GM21423 (cell line): ENCODE measurements at regions not wholly inside any gene's neighbourhood (a gene's known extent, or its start where the extent isn't known, plus 50 kb on each side); places are given as distances from the start of the nearest gene placed in this dataset.
"Not testable (repeated sequence)": the region's sequence is repeated elsewhere in the genome, so short reads cannot be mapped to it uniquely, and the experiment has no call there.

ENCODE experiments used
- ATAC-seq: cut with Tn5 transposase; IDR thresholded peaks from one replicate; pipeline ENCODE4 v1.9.1; 2021; ENCODE audit warnings: mild to moderate bottlenecking, moderate library complexity; ENCODE audit not compliant: unreplicated experiment

DNA sequence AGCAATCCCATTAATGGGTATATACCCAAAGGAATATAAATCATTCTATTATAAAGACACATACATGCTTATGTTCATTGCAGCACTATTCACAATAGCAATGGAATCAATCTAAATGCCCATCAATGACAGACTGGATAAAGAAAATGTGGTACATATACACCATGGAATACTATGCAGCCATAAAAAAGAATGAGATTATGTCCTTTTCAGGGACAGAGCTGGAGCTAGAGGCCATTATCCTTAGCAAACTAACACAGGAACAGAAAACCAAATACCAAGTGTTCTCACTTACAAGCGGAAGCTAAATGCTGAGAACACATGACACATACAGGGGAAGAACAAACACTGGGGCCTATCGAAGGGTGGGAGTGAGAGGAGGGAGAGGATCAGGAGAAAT, 276.3 kb downstream of the RRAGC start:
- not testable (repeated sequence) for ATAC-seq

DNA sequence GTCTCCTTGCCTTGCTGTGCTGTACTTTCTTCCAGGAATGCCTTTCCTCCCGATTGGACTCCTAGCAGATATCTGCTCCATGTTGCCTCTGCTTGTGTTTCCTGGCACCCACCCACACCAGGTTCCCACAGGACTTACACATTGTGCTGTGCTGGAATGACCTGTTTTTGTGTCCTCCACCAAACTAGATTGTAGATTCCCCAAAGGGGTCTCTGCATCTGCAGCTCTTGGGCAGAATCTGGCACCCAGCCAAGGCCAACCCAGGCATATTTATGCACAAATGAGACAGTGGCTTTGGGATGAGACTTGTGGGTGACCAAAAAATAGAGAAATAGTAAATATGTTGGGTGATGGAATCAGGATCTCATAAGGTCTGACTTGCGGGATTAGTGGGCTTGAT, 278.2 kb downstream of the RRAGC start:
- ATAC-seq: no peak

DNA sequence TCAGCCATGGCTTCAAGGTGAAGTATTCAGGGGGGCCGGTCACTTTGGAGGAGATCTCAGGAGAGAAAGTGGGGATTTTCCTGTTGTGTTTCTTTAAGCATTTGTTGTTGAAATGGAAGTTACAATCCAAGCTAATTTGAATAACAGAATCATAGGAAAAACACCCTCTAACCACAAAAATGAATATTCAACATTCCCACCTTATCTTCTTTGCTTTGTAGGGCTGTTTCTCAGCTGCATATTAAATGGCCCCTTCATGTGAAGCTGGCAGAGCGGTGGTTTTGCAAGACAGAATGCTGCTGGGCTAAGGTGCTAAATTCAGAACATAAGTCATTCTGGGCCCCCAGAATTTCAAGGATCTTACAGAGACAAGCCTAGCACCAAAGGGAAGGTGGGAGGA, 279.0 kb downstream of the RRAGC start:
- no peak for ATAC-seq

DNA sequence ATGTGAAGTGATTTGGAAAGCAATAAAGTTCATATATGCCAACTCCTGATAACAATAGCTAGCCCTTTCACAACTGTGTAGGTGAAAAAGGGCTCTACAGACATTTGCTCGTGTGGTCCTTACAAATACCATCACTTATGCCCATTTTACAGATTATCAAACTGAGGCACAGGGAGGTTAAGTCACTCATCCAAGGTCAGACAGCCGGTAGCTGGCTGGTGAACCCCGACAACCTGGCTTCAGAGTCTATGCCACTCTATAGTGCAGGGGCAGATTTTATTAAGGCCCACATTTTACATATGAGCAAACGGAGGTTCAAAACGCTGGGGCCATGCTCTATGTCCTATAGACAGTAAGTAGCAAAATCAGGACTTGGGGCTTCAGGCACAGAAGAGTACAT, 280.5 kb downstream of the RRAGC start:
- no peak for ATAC-seq

DNA sequence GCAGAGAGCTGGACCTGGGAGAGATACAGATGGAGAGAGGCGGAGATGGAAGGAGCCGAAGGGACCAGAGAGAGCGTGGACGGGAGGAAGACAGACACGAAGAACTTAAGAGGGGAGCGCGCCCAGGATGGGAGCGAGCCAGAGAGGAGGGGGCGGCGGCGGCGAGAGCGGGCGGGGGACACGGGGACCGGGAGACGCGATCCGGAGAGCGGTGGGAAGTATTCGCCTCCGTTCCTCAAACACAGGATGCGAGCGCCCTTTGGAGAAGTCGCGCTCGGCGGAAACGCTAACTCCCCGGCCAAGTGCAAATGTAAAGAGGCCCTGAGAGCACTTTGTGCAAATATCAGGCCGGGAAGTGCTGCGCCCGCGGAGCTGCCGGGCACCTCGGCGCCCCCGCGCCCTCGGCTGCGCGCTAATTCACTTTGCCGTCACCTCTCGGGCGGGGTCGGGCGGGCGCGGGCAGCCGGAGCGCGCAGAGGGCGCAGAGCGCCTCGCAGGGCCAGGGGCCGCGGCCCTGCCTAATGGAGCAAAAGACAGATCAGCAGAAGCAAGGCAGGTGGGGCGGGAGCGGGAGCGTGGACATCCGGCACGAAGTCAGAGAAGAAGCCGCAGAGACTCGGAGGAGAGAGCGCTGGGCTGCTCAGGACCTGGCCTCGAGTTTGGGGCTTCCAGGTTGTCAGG, 281.2 kb downstream of the RRAGC start:
- ATAC-seq: no peak

DNA sequence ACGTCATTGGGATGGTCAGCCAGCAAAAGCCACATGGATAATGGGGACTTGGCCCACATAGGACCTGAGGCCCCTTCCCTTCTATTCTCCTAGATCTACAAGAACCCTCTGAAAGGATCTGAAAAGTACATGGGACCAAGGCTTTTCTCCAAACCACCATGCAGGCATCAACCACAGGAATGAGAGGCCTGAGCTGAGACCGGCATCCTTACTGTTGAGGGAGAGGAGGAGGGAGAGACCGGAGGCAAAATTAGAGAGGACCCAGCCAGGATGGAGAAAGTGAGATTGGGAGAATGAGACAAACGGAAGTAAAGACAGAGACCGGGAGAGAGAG, 281.7 kb downstream of the RRAGC start:
- ATAC-seq: no peak

DNA sequence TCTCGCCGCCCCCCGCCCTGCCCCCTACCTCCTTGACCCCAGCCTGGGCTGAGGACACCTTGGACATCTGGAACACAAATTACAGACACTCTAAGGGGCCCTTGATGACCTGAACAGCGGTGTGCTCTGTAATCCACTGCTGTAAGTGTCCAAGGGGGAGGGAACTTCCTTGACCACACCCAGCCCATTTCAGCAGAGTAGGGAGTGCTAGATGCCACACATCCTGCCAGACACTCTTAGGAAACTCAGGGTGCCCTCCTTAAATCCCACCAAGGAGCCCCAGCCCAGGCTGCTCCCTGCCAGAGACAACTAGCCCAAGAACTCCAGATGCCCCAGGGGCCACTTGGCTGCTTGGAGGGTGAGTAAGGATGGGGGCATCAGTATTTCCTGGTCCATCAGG, 282.2 kb downstream of the RRAGC start:
- ATAC-seq: no peak

DNA sequence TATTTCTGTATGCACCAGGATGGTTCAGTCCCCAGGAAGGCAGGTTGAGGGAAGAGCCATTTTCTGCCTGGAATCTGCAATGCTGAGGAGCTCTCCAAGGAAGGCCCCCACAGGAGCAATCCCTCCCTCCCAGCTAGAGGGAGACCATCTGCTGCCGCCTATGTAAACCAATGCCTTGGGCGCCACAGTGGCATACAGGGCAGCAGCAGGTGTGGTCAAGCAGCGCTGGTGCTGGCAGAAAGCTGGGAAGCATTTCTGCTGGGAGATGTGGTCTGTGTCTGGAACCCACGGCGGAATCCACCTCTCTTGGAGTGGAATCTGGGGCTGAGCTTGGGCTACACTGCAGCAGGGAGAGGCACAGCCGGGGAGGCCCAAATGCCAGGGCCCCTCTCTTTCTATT, 283.3 kb downstream of the RRAGC start:
- no peak for ATAC-seq

DNA sequence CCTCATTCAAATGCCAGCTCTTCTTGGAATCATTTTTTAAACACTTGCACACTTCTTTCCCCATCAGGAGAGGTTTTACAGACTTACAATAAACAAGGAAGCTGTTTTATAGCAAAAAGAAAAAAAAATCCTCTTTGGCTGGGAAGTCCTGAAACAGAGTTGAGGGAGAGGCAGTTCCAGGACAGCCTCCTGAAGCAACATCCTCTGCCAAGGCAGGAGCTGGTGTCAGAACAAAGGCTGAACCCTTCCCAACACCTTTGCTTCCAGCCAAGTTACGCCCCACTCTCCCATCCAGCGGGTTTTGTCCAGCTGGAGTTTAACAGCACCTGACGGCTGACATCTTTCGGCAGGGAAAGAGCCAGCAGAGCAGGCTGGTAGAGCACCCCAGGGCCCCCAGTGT, 287.8 kb downstream of the RRAGC start:
- no peak for ATAC-seq

DNA sequence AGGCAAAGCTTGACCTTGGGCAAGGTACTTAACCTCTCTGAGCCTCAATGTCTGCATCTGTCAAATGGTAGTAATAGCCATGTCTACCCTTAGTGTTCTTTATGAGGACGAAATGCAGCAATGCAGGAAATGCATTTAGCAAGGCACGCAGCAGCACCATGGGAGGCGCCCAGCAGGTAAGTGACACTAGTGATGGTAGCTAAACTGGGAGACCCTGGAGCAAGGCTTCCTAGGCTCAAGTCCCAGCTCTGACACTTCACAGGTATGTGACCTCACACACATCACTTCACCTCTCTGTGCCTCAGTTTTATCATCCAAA, 289.0 kb downstream of the RRAGC start:
- ATAC-seq: no peak

DNA sequence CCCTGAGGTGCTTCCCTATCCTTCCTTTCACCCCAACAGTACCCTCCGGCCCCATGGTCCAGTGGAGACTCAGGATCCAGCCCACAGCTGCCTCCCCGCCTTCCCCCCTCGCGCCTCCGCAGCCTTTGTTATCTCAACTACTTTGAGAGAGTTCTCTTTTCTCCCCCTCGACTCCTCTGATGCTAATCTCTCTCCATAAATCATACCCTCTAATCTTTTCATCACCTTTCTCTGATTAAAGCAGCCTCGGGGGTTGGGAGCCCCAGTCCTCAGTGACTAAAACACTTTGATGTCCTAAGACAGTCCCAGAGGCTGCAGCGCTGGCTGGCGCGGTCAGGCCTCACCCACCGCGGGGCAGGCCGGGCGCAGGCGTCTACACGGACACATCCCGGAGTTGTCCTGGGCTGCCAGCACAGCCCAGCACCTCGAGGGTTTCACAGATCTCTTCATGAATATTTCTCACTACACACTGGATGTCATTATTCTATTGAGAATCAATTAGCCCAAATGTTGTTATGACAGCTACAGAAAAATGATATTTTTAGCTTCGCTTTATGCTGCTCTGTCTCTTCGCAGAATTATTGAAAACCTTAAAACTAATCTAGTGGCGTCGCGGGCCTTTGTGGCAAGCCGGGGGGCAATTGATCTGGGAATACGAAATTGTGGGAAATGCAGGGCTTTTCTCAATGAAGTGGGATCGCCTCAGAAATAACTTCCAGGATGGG, 289.5 kb downstream of the RRAGC start:
- ATAC-seq: no peak

DNA sequence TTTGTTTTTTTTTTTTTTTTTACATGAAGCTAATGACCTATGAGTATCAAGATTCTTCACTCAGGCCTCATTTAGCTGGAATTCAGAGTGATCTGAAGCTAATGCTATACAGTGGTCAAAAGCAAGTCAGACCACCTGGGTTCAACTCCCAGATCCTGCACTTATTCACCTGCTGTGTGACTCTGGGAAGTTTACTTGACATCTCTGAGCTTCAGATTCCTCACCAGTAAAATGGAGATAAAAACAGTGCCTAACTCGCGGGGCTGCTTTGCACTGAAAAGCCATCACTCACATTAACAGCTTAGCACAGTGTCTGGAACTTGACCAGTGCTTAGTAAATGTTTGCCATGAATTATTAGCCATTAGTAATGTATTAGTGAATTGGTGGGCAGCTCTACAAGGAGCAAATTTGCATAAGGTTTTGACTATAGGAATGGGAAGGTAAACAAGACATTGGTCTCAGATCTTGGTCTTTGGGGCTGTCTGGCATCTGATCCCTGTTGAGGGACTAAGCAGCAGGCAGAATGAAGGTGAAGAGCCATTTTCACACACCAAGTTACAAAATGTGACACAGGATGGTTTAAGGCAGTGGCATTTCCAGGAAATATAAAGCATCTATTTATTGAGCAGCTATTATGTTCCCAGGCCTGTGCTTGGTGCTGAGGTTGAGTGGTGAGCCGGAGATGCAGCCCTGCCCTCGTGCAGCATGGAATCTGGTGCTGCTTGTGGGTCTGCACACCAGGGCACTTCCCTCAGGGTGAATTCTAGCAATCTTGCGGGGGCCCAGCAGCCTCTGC, 291.3 kb downstream of the RRAGC start:
- ATAC-seq: no peak

DNA sequence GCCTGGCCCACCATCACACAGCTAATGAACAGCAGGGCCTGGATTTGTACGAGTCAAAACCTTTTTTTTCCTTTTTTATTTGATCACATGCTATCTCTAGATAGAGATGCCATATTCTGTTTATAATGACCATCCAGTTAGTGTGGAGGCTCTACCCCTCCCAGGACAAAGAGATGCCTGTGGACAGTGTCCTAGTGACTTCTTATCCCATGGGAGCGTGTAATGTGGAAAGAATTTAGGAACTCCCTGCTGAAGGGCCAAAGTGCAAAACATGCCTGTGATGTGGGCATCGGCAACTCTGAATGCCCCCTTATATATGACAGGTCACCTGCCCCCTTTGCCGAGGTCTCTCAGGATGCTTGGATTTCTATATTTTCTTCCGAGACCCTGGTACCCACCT, 292.2 kb downstream of the RRAGC start:
- no peak for ATAC-seq

DNA sequence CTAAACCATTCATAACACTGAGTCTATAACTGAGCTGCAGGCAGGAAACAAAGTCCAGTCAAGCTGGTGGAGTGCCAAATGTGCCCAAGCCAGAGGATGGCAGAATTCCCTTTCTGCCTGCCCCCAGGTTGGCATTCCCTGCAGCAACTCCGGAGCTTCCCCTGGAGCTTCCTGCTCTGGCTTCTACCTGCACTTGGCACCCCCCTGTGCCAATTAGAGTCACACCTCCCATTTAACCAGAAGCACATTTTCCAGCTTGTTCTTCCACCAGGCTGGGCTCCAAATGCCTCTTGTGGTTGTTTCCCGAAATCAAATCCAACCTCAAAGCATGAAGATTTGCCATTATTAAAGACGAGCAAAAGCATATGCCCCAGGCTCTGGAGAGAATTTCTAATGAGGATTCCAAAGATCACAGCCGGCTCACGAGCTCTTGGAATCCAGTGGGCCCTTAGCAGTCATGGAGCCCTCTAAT, 294.5 kb downstream of the RRAGC start:
- no peak for ATAC-seq

DNA sequence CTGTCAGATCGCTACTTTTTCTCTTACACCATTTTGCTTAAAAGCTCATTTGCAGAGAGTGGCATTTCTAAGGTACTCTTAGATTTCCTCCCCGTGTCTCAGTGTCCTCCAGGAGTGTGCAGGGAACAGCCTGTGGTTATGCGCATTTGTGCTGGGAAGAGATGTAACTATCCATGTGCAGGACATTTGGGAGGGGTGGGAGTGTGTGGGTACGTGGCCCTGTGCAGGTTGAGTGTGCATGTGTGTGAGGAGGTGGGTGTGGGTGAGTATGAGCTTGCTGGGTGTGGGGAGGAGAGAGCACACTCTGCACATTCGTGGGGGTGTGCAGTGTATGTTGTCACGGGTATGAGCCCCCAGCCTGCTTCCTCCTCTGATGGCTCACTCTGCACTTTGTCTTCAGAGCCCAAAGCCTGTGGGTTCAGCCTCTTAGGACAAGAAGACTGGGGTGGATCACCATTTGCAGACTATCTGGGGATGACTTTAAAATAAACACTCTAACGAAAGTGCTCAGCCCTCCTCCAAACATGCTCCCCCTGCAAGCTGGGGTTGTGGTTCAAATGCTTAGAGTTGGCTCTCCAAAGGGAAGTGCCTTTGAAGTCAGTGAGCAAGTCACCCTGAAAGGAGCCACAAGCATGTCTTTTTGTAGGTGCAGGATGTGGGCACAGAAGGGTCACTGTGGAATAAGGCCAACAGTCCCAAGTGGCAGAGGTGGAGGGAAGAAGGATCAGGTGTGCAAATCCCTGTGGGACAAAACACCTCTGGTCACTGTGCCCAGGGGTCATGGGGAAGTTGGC, 295.4 kb downstream of the RRAGC start:
- no peak for ATAC-seq

DNA sequence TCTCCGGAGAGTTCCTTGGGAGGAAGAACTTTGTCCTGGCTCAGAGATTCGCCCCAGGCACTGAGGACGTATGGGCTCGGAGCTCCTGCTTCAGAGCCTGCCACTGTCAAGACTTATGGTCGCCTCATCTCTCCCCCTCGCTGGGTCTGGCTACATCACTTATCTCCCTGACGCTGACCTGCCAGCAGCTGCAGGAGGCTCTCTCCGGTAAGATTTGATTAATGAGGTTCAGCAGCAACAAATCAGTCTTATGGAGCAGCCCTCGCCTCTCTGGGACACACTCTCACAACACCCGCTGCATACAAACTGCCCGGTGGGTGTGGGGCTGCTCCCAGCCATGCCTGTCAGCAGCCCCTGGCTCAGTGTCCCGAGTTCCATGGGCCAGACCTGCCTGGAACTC, 297.8 kb downstream of the RRAGC start:
- no peak for ATAC-seq

DNA sequence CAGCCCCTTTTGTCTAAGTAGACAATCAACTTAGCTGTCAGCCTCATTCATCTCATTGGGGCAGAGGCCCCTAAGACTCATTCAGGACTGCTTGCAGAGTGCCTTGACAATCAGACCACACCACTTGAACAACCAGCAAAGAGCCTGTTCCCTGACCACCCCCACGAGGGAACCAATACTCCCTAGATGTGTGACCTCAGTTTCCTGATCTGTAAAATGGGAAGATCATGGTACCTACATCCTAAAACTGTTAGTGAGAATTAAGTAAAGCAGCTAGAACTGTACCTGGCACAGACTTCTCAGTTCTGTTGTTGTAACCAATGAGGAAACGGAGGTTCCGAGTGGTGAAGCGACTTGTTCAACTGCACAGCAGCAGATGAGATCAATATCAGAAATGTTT, 298.5 kb downstream of the RRAGC start:
- no peak for ATAC-seq

DNA sequence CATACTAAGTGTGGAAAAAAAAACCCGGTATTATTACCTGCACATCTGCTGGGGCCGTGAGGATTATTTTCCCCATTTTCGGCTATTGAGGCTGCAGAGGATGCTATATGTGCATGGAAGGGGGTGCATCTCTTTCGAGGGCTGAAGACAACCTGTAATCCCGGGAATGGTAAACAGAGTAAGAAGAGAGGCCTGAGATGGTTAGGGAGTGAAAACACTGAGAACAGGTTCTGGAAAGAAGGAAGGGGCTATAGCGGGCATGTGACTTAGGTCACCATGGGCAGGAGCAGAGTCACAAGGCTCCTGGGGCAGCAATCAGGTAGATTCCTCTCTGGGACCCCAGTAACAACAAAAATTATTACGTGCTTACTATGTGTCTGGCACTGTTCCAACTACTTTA, 299.1 kb downstream of the RRAGC start:
- ATAC-seq: no peak

DNA sequence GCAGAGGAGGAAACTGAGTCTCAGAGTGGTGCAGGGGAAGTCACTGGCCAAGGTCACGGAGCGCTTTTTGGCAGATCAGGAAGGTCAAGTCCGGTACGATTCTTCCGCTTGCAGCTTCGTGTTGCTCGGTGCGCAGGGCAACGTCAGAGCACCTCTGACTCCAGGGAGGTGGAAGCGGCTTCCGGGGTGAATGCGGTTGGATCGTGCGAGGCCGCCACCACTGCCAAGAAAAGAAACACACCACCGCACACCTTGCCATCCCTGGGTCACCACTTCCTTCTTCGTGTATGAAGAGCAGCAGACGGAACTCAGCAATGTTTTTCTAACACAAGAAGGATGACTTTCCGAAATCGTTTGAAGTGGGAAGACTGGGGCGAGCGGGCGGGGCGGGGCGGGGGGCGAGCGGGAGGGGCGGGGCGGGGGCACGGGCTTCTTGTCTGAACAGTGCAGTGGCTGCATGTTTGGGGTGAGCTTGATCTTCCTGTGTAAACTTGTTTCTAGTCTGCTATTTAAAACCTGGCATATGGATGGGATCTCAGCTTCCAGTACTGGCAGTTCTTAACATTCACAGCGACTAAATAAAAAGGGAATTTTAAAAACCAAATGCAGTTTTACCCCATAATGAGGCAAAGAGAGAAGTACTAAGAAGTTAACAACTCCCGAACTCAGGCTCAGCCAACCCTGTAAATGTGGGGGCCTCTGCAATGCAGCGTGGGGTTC, 300.0 kb downstream of the RRAGC start:
- ATAC-seq: peak; percentile 66

DNA sequence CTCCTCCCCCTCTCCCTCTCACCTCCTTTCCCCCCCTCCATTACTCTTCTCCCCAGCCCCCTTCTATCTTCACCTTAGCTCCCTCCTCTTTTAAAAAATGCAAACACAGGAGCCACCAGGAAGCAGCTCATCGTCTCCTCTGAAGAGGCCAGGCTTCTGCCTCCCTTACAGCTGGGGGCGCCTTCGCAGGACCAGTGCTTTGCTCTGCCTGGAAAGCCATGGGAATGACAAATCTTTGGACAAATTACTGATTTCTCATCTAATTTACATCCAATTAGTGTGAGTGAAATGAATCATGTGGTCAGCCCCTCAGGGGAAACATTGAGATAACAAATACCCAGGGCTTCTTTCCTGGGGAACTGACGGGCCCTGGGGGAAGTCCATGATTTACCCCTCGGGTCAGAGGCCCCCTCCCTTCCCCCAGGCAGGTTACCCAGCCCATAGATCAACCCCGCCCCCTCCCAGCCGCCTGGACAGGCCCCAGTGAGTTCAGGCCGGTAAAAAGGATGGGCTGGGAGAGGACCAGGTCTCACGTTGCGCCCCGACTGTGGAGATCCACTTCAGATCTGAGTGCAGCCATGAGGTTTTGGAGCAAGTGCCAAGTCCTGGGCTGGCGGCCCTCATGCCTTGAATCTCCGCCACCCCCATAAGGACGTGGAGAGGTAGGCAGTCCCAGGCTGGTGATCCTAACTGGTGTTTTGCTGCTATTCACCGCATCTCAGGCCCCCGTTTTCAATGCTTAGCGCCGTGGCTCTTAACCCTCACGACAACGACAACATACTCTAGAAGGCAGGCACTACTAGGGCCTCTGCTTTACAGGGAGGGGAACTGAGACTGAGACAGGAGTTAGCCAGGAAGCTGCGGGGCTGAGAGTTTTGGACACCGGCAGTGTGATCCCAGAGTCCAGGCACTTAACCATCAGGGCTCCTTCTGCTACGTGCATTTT, 300.8 kb downstream of the RRAGC start:
- ATAC-seq: peak; percentile 36
